Stimulated activated CD4-positive, alpha-beta T cell treated with anti-CD3 and anti-CD28 coated beads, Interleukin-1b, Interleukin-23, amount 100 ng/mL, for 1 hour (primary cell): ENCODE measurements at regions not wholly inside any gene's neighbourhood (a gene's known extent, or its start where the extent isn't known, plus 50 kb on each side); places are given as distances from the start of the nearest gene placed in this dataset.

Source experiments
- DNase-seq, 2 donors: peaks; one replicate each; pipeline ENCODE4 v3.0.0-alpha.2; 2020; ENCODE audit warnings: low read depth in 2 of 2

- no peak for DNase-seq
These were observed 162.8 kb downstream of the ERCC6L2 start for GRCh38 chr9:96038271-96038670.

- no peak for DNase-seq
These were observed 159.1 kb downstream of the ERCC6L2 start for GRCh38 chr9:96034553-96035122.

- no peak for DNase-seq
These were observed 158.4 kb downstream of the ERCC6L2 start for GRCh38 chr9:96033896-96034295.

GRCh38 chr9:96031916-96032534, 156.5 kb downstream of the ERCC6L2 start:
- DNase-seq = no peak

GRCh38 chr9:96031366-96031824, 155.9 kb downstream of the ERCC6L2 start:
- DNase-seq = no peak

GRCh38 chr9:96029722-96030530, 154.4 kb downstream of the ERCC6L2 start:
- DNase-seq = no peak

- DNase-seq = no peak
These were observed 152.0 kb downstream of the ERCC6L2 start for GRCh38 chr9:96027251-96028131.

GRCh38 chr9:96026655-96027213, 151.2 kb downstream of the ERCC6L2 start:
- DNase-seq = no peak

- no peak for DNase-seq
These were observed 150.6 kb downstream of the ERCC6L2 start for GRCh38 chr9:96025995-96026602.

- no peak for DNase-seq
These were observed 148.0 kb downstream of the ERCC6L2 start for GRCh38 chr9:96023486-96023885.

GRCh38 chr9:96022445-96023051, 147.1 kb downstream of the ERCC6L2 start:
- DNase-seq = no peak

GRCh38 chr9:96021551-96022444, 146.3 kb downstream of the ERCC6L2 start:
- no peak for DNase-seq

- DNase-seq = peak in 1 of 2 donors; percentile 21
These were observed 145.5 kb downstream of the ERCC6L2 start for GRCh38 chr9:96020792-96021550.

- no peak for DNase-seq
These were observed 144.9 kb downstream of the ERCC6L2 start for GRCh38 chr9:96020300-96020791.
